Naive thymus-derived CD4-positive, alpha-beta T cell (primary cell): ENCODE measurements at regions not wholly inside any gene's neighbourhood (a gene's known extent, or its start where the extent isn't known, plus 50 kb on each side); places are given as distances from the start of the nearest gene placed in this dataset.
"Not testable (repeated sequence)": the region's sequence is repeated elsewhere in the genome, so short reads cannot be mapped to it uniquely, and the experiment has no call there.

Experiments
- ATAC-seq: fragments of 150-1000 bp; cut with Tn5 transposase; 2 replicates; pipeline ENCODE4 v1.10.0; 2021; ENCODE audit warnings: mild to moderate bottlenecking, moderate library complexity
- CTCF ChIA-PET: fragments of 350-600 bp; sonication (Branson Sonifier 250); formaldehyde crosslinking; loops from one replicate; lab custom pipeline; 2021; ENCODE audit warnings: antibody characterized with exemption; lab: Charles Lee
- POLR2A ChIA-PET: fragments of 350-600 bp; sonication (Branson Sonifier 250); formaldehyde crosslinking; loops from one replicate; lab custom pipeline; 2021; ENCODE audit warnings: antibody characterized with exemption, inconsistent platforms; lab: Charles Lee
- DNase-seq, 9 donors: peaks; one replicate each; pipeline versions ENCODE4 v3.0.0 to v3.0.0-alpha.2; 2020 to 2022; ENCODE audit warnings: mixed read lengths in 1 of 9
- H3K27ac ChIP-seq: one replicate; pipeline ENCODE4 v1.7.0; 2013; ENCODE audit warnings: mild to moderate bottlenecking, low read depth, low read length, moderate library complexity
- H3K27me3 ChIP-seq, 2 donors: one replicate each; pipeline ENCODE4 v1.7.0; 2013; ENCODE audit warnings: low read length in 2 of 2, mild to moderate bottlenecking in 2 of 2, moderate library complexity in 2 of 2; ENCODE audit not compliant: control insufficient read depth in 2 of 2, insufficient read depth in 2 of 2
- H3K36me3 ChIP-seq, 3 experiments: 1 replicate in 2 of 3; 2 replicates in 1 of 3; pipeline ENCODE4 v1.7.0; 2013; ENCODE audit warnings: low read length in 3 of 3, mild to moderate bottlenecking in 3 of 3, moderate library complexity in 1 of 3; ENCODE audit not compliant: insufficient read depth in 3 of 3, control insufficient read depth in 2 of 3
- H3K4me1 ChIP-seq, 2 donors: one replicate each; pipeline ENCODE4 v1.7.0; 2013; ENCODE audit warnings: low read length in 2 of 2, mild to moderate bottlenecking in 2 of 2, moderate library complexity in 1 of 2; ENCODE audit not compliant: control insufficient read depth in 2 of 2, insufficient read depth in 2 of 2
- H3K4me3 ChIP-seq: 2 replicates; pipeline ENCODE4 v1.7.0; 2013; ENCODE audit warnings: mild to moderate bottlenecking, low read length
- H3K9me3 ChIP-seq, 3 experiments: 1 replicate in 2 of 3; 2 replicates in 1 of 3; pipeline ENCODE4 v1.7.0; 2013; ENCODE audit warnings: low read length in 3 of 3; ENCODE audit not compliant: control insufficient read depth in 2 of 3
- H3K27ac Mint-ChIP-seq, 9 donors: one replicate each; pipeline ENCODE4 v1.8.0; 2020 to 2022; ENCODE audit warnings: mixed read lengths in 9 of 9, mild to moderate bottlenecking in 8 of 9, moderate library complexity in 5 of 9, inconsistent platforms in 2 of 9
- H3K27me3 Mint-ChIP-seq, 5 donors: one replicate each; pipeline ENCODE4 v1.8.0; 2021 to 2022; ENCODE audit warnings: mixed read lengths in 5 of 5, mild to moderate bottlenecking in 1 of 5
- H3K36me3 Mint-ChIP-seq, 5 donors: one replicate each; pipeline ENCODE4 v1.8.0; 2020 to 2022; ENCODE audit warnings: mixed read lengths in 5 of 5, mild to moderate bottlenecking in 3 of 5, inconsistent platforms in 1 of 5
- H3K4me1 Mint-ChIP-seq, 7 donors: one replicate each; pipeline ENCODE4 v1.8.0; 2020 to 2022; ENCODE audit warnings: mixed read lengths in 7 of 7, mild to moderate bottlenecking in 3 of 7, inconsistent platforms in 1 of 7
- H3K4me3 Mint-ChIP-seq, 10 donors: one replicate each; pipeline ENCODE4 v1.8.0; 2020 to 2022; ENCODE audit warnings: mild to moderate bottlenecking in 10 of 10, mixed read lengths in 10 of 10, moderate library complexity in 6 of 10, inconsistent platforms in 2 of 10
- H3K9me3 Mint-ChIP-seq, 11 donors: one replicate each; pipeline ENCODE4 v1.8.0; 2020 to 2022; ENCODE audit warnings: mixed read lengths in 11 of 11, mild to moderate bottlenecking in 4 of 11, inconsistent platforms in 1 of 11, moderate library complexity in 1 of 11
- intact Hi-C, 2 donors: fragments of 100-400 bp; cut with micrococcal nuclease; formaldehyde crosslinking; loops; one replicate each; pipeline ENCODE4 v1.15.1; 2023

DNA sequence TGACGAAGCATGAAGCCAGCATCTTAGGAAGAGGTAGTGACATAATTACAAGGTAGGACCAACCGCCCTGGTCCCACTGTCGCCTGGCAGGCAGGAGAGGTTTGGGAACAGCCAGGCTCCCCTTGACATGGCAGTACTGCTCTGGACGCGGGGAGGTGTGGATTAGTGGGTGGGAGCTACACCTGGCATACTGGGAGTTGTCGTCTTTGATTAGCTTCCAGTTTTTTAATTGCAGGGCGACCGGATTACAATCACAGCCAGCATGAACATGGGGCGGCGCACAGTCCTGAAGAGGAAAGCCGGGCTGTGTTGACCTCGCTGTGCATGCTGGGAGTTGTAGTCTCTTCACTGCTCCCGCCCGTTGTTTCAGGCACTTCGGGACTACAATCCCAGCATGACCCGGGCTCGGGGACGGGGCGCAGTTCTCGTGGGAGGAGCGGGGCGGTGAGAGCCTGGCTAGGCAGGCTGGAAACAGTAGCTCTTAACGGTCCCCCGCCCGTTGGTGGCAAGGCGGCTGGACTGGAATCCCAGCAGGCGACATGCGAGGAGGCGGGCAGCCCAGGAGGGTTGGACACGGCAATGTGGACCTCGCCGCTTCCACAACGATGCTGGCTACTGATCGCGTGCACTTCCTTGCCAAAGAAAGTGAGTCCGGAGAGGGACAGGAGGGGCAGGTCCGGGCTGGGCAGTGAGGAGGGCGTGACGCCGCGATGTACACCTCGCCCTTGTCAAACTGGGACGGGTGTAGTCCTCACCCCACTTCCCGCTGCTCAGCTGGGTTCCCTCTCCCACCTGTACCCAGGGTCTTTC, 98.0 kb upstream of the ZNF722 start:
- Mint-ChIP-seq H3K27me3 (peaks cover 0 to 4% (median 0%) of the 10 kb centered on the region in 5 donors), H3K27ac (peak overlapping the region; percentile 88 to 99 (median 95)), H3K4me3 (peak overlapping the region; percentile 82 to 100 (median 98)), H3K36me3 (peaks cover 0 to 16% (median 6%) of the 10 kb centered on the region in 5 donors), H3K4me1 (peaks cover 0 to 22% (median 9%) of the 10 kb centered on the region in 7 donors), H3K9me3 (peaks cover 3 to 39% (median 19%) of the 10 kb centered on the region in 11 donors)
- Histone ChIP-seq H3K36me3 (no peaks in the 10 kb centered on the region), H3K4me1 (no peaks in the 10 kb centered on the region), H3K27me3 (no peaks in the 10 kb centered on the region), H3K9me3 (no peaks in the 10 kb centered on the region), H3K4me3 (peak overlapping the region; percentile 84), H3K27ac (peak overlapping the region; percentile 89)
- intact Hi-C loops: loop anchor here (1.0 to 2.0 kb wide), 11 partner anchors 26 to 1972 kb away; partner anchors contain the start of genes ERV3-1 (in 1 of the 2), VKORC1L1 (in 1 of the 2), ZNF107 (in 1 of the 2) and ZNF138 (in 1 of the 2)
- peak; percentile 64 to 95 (median 91) for DNase-seq
- POLR2A ChIA-PET: interaction anchor here (0.8 to 3.1 kb wide), 5 partner anchors 26 to 1106 kb away, joined by 3 to 21 read pairs (median 5); partner anchors contain the start of genes ERV3-1 and ZNF680
- CTCF ChIA-PET: interaction anchor here (1.5 kb wide), 1 partner anchor 25 kb away, joined by 6 read pairs; no protein-coding TSS in a partner anchor
- peak; percentile 97 for ATAC-seq

DNA sequence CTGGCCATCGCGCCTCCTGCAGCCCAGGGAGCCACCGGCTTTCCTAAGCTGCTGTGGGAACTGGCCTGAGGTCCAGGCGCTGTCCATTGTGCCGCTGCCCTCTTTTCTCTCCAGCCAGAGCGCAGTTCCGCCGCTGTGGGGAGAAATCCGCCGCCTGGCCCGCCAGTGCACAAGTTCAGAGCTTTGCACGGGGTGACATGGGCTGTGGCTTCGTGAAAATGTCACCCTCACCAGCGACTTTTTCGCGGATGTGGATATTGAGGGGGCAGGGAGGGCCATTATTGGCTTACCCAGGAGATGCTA, 97.5 kb upstream of the ZNF722 start:
- H3K36me3 ChIP-seq, H3K9me3 ChIP-seq, ATAC-seq, H3K27me3 ChIP-seq, CTCF ChIA-PET, H3K27me3 Mint-ChIP-seq, H3K4me1 ChIP-seq: not testable (repeated sequence)
- Mint-ChIP-seq H3K36me3 (peaks cover 0 to 19% (median 10%) of the 10 kb centered on the region in 5 donors), H3K4me1 (peaks cover 0 to 22% (median 9%) of the 10 kb centered on the region in 7 donors), H3K27ac (peak overlapping the region in 3 of 9 donors; percentile 14 to 89 (median 59)), H3K9me3 (peaks cover 3 to 36% (median 17%) of the 10 kb centered on the region in 11 donors), H3K4me3 (peak overlapping the region; percentile 82 to 100 (median 98))
- POLR2A ChIA-PET: interaction anchor here (0.8 to 3.1 kb wide), 4 partner anchors 25 to 413 kb away, joined by 3 to 21 read pairs (median 6); partner anchors contain the start of gene ZNF736
- intact Hi-C loops: loop anchor here in 1 of 2 donors (2.0 kb wide), 2 partner anchors 1472 to 1972 kb away; partner anchors contain the start of genes VKORC1L1 and ZNF92
- Histone ChIP-seq H3K27ac (peak overlapping the region; percentile 89), H3K4me3 (peak overlapping the region; percentile 84)
- DNase-seq: peak in 4 of 9 donors; percentile 4 to 14 (median 11)

DNA sequence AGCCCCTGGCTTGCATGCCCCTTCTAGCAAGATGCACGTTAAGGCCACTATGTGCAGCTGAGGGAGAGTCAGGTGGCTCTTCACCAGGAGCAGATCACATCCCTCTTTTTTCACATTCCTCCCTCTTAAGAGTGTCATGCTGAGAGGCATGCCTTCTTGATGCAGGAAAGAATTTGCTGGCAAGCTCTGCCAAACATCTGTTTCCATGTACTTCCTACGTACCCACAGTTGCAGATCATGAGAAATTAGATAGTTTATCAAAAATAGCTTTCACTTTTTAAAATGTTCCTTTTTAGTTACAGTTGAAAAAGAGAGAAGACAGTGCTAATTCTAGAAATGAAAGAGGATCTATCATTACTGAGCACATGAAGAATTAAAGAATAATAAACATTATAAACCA, 79.7 kb upstream of the ZNF722 start:
- CTCF ChIA-PET: no interaction called here
- POLR2A ChIA-PET: no interaction called here
- no peaks in the 10 kb centered on the region for H3K36me3 ChIP-seq
- DNase-seq (no peak), ATAC-seq (no peak)
- H3K9me3 ChIP-seq: no peaks in the 10 kb centered on the region
- no peaks in the 10 kb centered on the region for H3K4me1 ChIP-seq
- Mint-ChIP-seq H3K27me3 (no peaks in the 10 kb centered on the region), H3K4me3 (no peak overlapping the region), H3K4me1 (no peaks in the 10 kb centered on the region), H3K36me3 (peaks cover 0 to 32% (median 19%) of the 10 kb centered on the region in 5 donors), H3K27ac (no peak overlapping the region), H3K9me3 (peaks cover 0 to 26% (median 14%) of the 10 kb centered on the region in 11 donors)
- no peak overlapping the region for H3K4me3 ChIP-seq
- intact Hi-C loops: no loop called here
- H3K27ac ChIP-seq: no peak overlapping the region
- H3K27me3 ChIP-seq: no peaks in the 10 kb centered on the region

DNA sequence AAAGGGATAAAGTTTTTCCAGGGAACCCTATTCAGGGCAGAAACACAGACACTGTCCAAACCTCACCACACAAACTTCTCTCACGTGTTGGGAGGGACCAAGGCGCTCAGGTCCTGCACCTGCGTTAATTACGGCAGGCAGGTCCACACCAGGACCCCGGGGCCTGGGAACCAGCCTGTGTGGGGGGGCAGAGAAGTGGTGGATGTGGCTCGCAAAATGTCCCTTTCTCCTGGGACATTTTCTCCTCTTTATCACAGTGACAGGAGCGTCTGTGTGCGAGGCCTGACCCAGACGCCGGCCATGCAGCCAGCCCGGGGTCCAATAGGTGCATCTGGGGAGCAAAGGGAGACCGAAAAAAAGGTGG, 73.4 kb upstream of the ZNF722 start:
- Histone ChIP-seq H3K4me1 (no peaks in the 10 kb centered on the region), H3K27me3 (no peaks in the 10 kb centered on the region), H3K27ac (peak overlapping the region; percentile 82), H3K9me3 (no peaks in the 10 kb centered on the region), H3K4me3 (peak overlapping the region; percentile 64), H3K36me3 (no peaks in the 10 kb centered on the region)
- Mint-ChIP-seq H3K4me1 (peaks cover 0 to 24% (median 12%) of the 10 kb centered on the region in 7 donors), H3K4me3 (peak overlapping the region; percentile 88 to 100 (median 98)), H3K9me3 (peaks cover 0 to 23% (median 8%) of the 10 kb centered on the region in 11 donors), H3K27me3 (no peaks in the 10 kb centered on the region), H3K27ac (peak overlapping the region; percentile 87 to 98 (median 95)), H3K36me3 (peaks cover 0 to 6% (median 6%) of the 10 kb centered on the region in 5 donors)
- DNase-seq: peak in 2 of 9 donors; percentile 7 to 14
- CTCF ChIA-PET: interaction anchor here (0.8 to 1.3 kb wide), 3 partner anchors 10 to 382 kb away, joined by 3 to 6 read pairs (median 3); no protein-coding TSS in a partner anchor
- POLR2A ChIA-PET: interaction anchor here (0.9 to 2.3 kb wide), 9 partner anchors 24 to 1448 kb away, joined by 3 to 21 read pairs (median 5); partner anchors contain the start of genes ERV3-1, ZNF107, ZNF273 and ZNF680
- ATAC-seq: no peak
- intact Hi-C loops: loop anchor here (1.0 to 5.0 kb wide), 2 partner anchors 637 to 1156 kb away; partner anchors contain the start of gene ZNF680 (in 1 of the 2)

DNA sequence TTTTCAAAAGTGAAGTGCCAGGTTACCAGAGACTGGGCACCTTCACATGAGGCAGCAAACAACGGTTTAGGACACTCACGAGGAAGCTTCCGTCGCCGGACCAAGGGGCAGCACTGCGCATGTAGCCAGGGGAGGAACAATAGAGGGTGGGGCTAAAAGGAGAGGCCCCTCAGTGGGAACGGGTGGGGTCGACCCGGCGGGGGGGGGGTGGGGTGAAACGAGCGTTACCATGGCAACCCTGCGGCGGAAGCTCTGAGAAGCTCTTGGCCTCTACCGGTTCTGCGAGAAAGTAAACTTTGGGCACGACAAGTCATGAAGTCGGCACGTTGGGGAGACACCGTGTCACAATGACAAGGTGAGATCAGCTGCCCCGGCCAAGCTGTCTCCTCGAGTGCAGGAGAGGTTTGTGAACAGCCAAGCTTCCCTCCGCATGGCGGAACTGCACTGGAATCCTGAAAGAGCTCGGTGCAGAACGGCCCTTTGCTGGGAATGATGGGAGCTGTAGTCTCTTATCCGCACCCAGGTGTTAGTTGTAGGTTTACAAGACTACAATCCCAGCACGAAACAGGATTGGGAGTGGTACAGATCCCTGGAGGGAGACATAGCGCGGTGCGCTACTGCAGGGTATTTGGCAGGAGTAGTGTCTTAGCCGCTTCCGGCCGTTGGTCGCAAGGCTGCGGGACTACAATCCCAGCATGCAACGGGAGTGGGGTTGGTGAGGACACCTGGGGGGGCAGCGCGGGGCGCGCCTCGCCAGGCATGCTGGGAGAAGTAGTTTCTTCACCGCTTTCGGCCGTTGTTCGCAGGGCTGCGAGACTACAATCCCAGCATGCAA, 72.8 kb upstream of the ZNF722 start:
- H3K36me3 ChIP-seq: no peaks in the 10 kb centered on the region
- peaks cover 0 to 28% (median 6%) of the 10 kb centered on the region in 11 donors for H3K9me3 Mint-ChIP-seq
- peak; percentile 69 to 98 (median 95) for DNase-seq
- intact Hi-C loops: loop anchor here (1.0 to 5.0 kb wide), 14 partner anchors 26 to 1947 kb away; partner anchors contain the start of genes ZNF138 (in 2 of the 2), ZNF273 (in 2 of the 2), ZNF680 (in 2 of the 2) and ZNF736 (in 2 of the 2)
- POLR2A ChIA-PET: interaction anchor here (0.9 to 2.3 kb wide), 9 partner anchors 25 to 1448 kb away, joined by 3 to 21 read pairs (median 5); partner anchors contain the start of genes ERV3-1, ZNF107, ZNF273 and ZNF680
- peaks cover 0 to 6% (median 6%) of the 10 kb centered on the region in 5 donors for H3K36me3 Mint-ChIP-seq
- ATAC-seq: peak; percentile 98
- H3K4me1 ChIP-seq: no peaks in the 10 kb centered on the region
- H3K27ac ChIP-seq: peak overlapping the region; percentile 82
- no peaks in the 10 kb centered on the region for H3K9me3 ChIP-seq
- H3K27me3 ChIP-seq: no peaks in the 10 kb centered on the region
- peaks cover 0 to 24% (median 12%) of the 10 kb centered on the region in 7 donors for H3K4me1 Mint-ChIP-seq
- peak overlapping the region; percentile 87 to 98 (median 95) for H3K27ac Mint-ChIP-seq
- CTCF ChIA-PET: interaction anchor here (0.8 to 1.3 kb wide), 3 partner anchors 10 to 381 kb away, joined by 3 to 6 read pairs (median 3); no protein-coding TSS in a partner anchor
- H3K4me3 Mint-ChIP-seq: peak overlapping the region; percentile 88 to 100 (median 98)
- peaks cover 0 to 4% (median 0%) of the 10 kb centered on the region in 5 donors for H3K27me3 Mint-ChIP-seq
- H3K4me3 ChIP-seq: peak overlapping the region; percentile 64
